SU-DHL-6 (cell line): ENCODE measurements at regions not wholly inside any gene's neighbourhood (a gene's known extent, or its start where the extent isn't known, plus 50 kb on each side); places are given as distances from the start of the nearest gene placed in this dataset.

ENCODE experiments used
- CTCF ChIP-seq: fragments of 200-600 bp; sonication (generic); IDR thresholded peaks from one replicate; pipeline ENCODE4 v1.5.1; 2017; ENCODE audit warnings: antibody characterized with exemption, mild to moderate bottlenecking, low read length, moderate library complexity; ENCODE audit not compliant: insufficient read depth, poor library complexity, severe bottlenecking
- EZH2phosphoT487 ChIP-seq: fragments of 200-600 bp; sonication (generic), shearing (Covaris generic); conservative IDR thresholded peaks from 2 replicates; pipeline ENCODE4 v1.6.1; 2018; ENCODE audit warnings: mild to moderate bottlenecking, antibody characterized with exemption, low read length, moderate library complexity, mixed read lengths

GRCh38 chr4:117702353-117702752, 331.9 kb upstream of the NDST3 start:
- TF ChIP-seq CTCF (no peak), EZH2phosphoT487 (no peak)
